ENCODE measurements at regions not wholly inside any gene's neighbourhood (a gene's known extent, or its start where the extent isn't known, plus 50 kb on each side); places are given as distances from the start of the nearest gene placed in this dataset.

- TF ChIP-seq MAX (IDR thresholded peaks at IDR 0.05; ENCODE audit: low read depth) (no peak), CHD2 (IDR thresholded peaks at IDR 0.05; ENCODE audit: low read length, partially characterized antibody) (no peak), NFIC (IDR thresholded peaks at IDR 0.05; ENCODE audit: borderline replicate concordance) (no peak), MXI1 (IDR thresholded peaks at IDR 0.05; ENCODE audit: low read depth, low read length) (no peak)
- Histone ChIP-seq H3K79me2 (ENCODE audit: insufficient read depth) (no peaks in the 10 kb centered on the region), H3K27ac (ENCODE audit: low read depth in 2 of 2, low read length in 1 of 2) (no peak overlapping the region), H3K36me3 (replicated peaks in 1 of 2; ENCODE audit: control insufficient read depth in 1 of 2, insufficient read depth in 2 of 2, low read length in 1 of 2) (no peaks in the 10 kb centered on the region), H3K9me3 (no peaks in the 10 kb centered on the region), H3F3A (replicated peaks; ENCODE audit: insufficient read depth) (no peaks in the 10 kb centered on the region), H3K4me3 (ENCODE audit: low read depth in 2 of 2, low read length in 1 of 2) (no peak overlapping the region), H3K9ac (no peak overlapping the region), H3K4me1 (ENCODE audit: control insufficient read depth in 1 of 2, insufficient read depth in 2 of 2, low read depth in 1 of 2, low read length in 1 of 2) (peaks cover 0 to 13% of the 10 kb centered on the region in 2 experiments; a peak in 3 of 4 replicates), H4K20me1 (ENCODE audit: insufficient read depth) (no peaks in the 10 kb centered on the region), H3K9me2 (no peaks in the 10 kb centered on the region), H3K27me3 (ENCODE audit: insufficient read depth) (no peaks in the 10 kb centered on the region), H3K4me2 (no peak overlapping the region), H2AFZ (ENCODE audit: low read depth) (no peak overlapping the region)
- CTCF ChIA-PET = interaction anchor here (0.8 kb wide), 1 partner anchor 9 kb away, joined by 3 read pairs; no protein-coding TSS in a partner anchor
- no peak for DNase-seq
- POLR2A ChIA-PET = no interaction called here
- 73% methylated on average over 6 of the region's 6 CpGs for WGBS (ENCODE audit: low lambda C conversion rate)
Measured at GRCh38 chr9:88799541-88800328, 191.5 kb upstream of the S1PR3 start.

GRCh38 chr9:88800329-88800682 lies 191.0 kb upstream of the S1PR3 start:
- 94% methylated on average over 3 of the region's 3 CpGs for WGBS (ENCODE audit: low lambda C conversion rate)
- ChIA-PET POLR2A (no interaction called here), CTCF (no interaction called here)
- Histone ChIP-seq H3K27ac (ENCODE audit: low read depth in 2 of 2, low read length in 1 of 2) (no peak overlapping the region), H3K79me2 (ENCODE audit: insufficient read depth) (no peaks in the 10 kb centered on the region), H2AFZ (ENCODE audit: low read depth) (no peak overlapping the region), H3K4me1 (ENCODE audit: control insufficient read depth in 1 of 2, insufficient read depth in 2 of 2, low read depth in 1 of 2, low read length in 1 of 2) (peaks cover 0 to 13% of the 10 kb centered on the region in 2 experiments; a peak in 2 of 4 replicates), H3K9me2 (no peaks in the 10 kb centered on the region), H3K4me2 (no peak overlapping the region), H3K9me3 (no peaks in the 10 kb centered on the region), H4K20me1 (ENCODE audit: insufficient read depth) (no peaks in the 10 kb centered on the region), H3F3A (replicated peaks; ENCODE audit: insufficient read depth) (peaks cover 3% of the 10 kb centered on the region), H3K9ac (no peak overlapping the region), H3K4me3 (ENCODE audit: low read depth in 2 of 2, low read length in 1 of 2) (no peak overlapping the region), H3K36me3 (replicated peaks in 1 of 2; ENCODE audit: control insufficient read depth in 1 of 2, insufficient read depth in 2 of 2, low read length in 1 of 2) (no peaks in the 10 kb centered on the region), H3K27me3 (ENCODE audit: insufficient read depth) (no peaks in the 10 kb centered on the region)
- DNase-seq = no peak
- TF ChIP-seq REST (IDR thresholded peaks at IDR 0.05; ENCODE audit: low read depth, low read length) = no peak
- no peak for TF ChIP-seq POLR2AphosphoS5 (IDR thresholded peaks at IDR 0.05; ENCODE audit: low read depth, low read length)
- no peak for TF ChIP-seq RCOR1 (IDR thresholded peaks at IDR 0.05; ENCODE audit: low read length)
- no peak for TF ChIP-seq GATA2 (CRISPR knock-in tag; IDR thresholded peaks at IDR 0.05)
- no peak for TF ChIP-seq CTCF (IDR thresholded peaks at IDR 0.05)
- no peak for TF ChIP-seq FOXJ3 (CRISPR knock-in tag; IDR thresholded peaks at IDR 0.05)
- no peak for TF ChIP-seq ZBTB33 (IDR thresholded peaks at IDR 0.05; ENCODE audit: borderline replicate concordance, low read depth)
- no peak for TF ChIP-seq USF1 (IDR thresholded peaks at IDR 0.05; ENCODE audit: borderline replicate concordance, low read depth)
- no peak for TF ChIP-seq RAD21 (IDR thresholded peaks at IDR 0.05; ENCODE audit: low read length)
- no peak for TF ChIP-seq YY1 (IDR thresholded peaks at IDR 0.05; ENCODE audit: low read depth)
- no peak for TF ChIP-seq TEAD4 (IDR thresholded peaks at IDR 0.05; ENCODE audit: borderline replicate concordance, insufficient read depth)
- no peak for TF ChIP-seq MEF2A (IDR thresholded peaks at IDR 0.05; ENCODE audit: borderline replicate concordance, low read depth)
- TF ChIP-seq FOXM1 (IDR thresholded peaks at IDR 0.05; ENCODE audit: low read depth) = no peak
- TF ChIP-seq CHD2 (IDR thresholded peaks at IDR 0.05; ENCODE audit: low read length, partially characterized antibody) = no peak
- TF ChIP-seq TAF1 (IDR thresholded peaks at IDR 0.05; ENCODE audit: borderline replicate concordance, low read depth, low read length) = no peak
- TF ChIP-seq TCF12 (IDR thresholded peaks at IDR 0.05) = no peak
- no peak for TF ChIP-seq EZH2phosphoT487 (IDR thresholded peaks at IDR 0.05; ENCODE audit: borderline replicate concordance, low read depth)
